GM23338 (cell line): ENCODE measurements at regions not wholly inside any gene's neighbourhood (a gene's known extent, or its start where the extent isn't known, plus 50 kb on each side); places are given as distances from the start of the nearest gene placed in this dataset.

Source experiments
- ATAC-seq: fragments of 200-7000 bp; cut with Tn5 transposase; 3 replicates; pipeline ENCODE4 v1.9.1; 2020
- DNase-seq: peaks from one replicate; pipeline ENCODE4 v3.0.0-alpha.2; 2015; ENCODE audit warnings: low spot score
- H2AFZ ChIP-seq: fragments of 200-600 bp; sonication (generic); 2 replicates; pipeline ENCODE4 v1.8.0; 2016; ENCODE audit warnings: antibody characterized with exemption, mild to moderate bottlenecking, moderate library complexity
- H3F3A ChIP-seq: fragments of 200-600 bp; sonication (generic); replicated peaks from 2 replicates; pipeline ENCODE4 v1.8.0; 2017; ENCODE audit warnings: antibody characterized with exemption, mixed run types, low read depth
- H3K27ac ChIP-seq: fragments of 200-600 bp; sonication (generic); 2 replicates; pipeline ENCODE4 v1.6.1; 2016; ENCODE audit warnings: low read depth
- H3K27me3 ChIP-seq: fragments of 200-600 bp; sonication (generic); 2 replicates; pipeline ENCODE4 v1.8.0; 2016; ENCODE audit warnings: mild to moderate bottlenecking, mixed run types, moderate library complexity; ENCODE audit not compliant: insufficient read depth
- H3K36me3 ChIP-seq: fragments of 200-600 bp; sonication (generic); 2 replicates; pipeline ENCODE4 v1.8.0; 2016; ENCODE audit warnings: mild to moderate bottlenecking; ENCODE audit not compliant: insufficient read depth
- H3K4me1 ChIP-seq: fragments of 200-600 bp; sonication (generic); 2 replicates; pipeline ENCODE4 v1.8.0; 2016; ENCODE audit warnings: mild to moderate bottlenecking, moderate library complexity; ENCODE audit not compliant: insufficient read depth
- H3K4me2 ChIP-seq: fragments of 200-600 bp; sonication (generic); 2 replicates; pipeline ENCODE4 v1.7.1; 2017; ENCODE audit warnings: mixed run types
- H3K4me3 ChIP-seq: fragments of 200-600 bp; sonication (generic); 2 replicates; pipeline ENCODE4 v1.6.1; 2016; ENCODE audit warnings: mixed run types
- H3K79me2 ChIP-seq: fragments of 200-600 bp; sonication (generic); replicated peaks from 2 replicates; pipeline ENCODE4 v1.8.0; 2017; ENCODE audit warnings: mild to moderate bottlenecking; ENCODE audit not compliant: insufficient read depth
- H3K9me2 ChIP-seq: fragments of 200-600 bp; sonication (generic); 2 replicates; pipeline ENCODE4 v1.8.0; 2017; ENCODE audit not compliant: insufficient read depth
- H4K20me1 ChIP-seq: fragments of 200-600 bp; sonication (generic); replicated peaks from 2 replicates; pipeline ENCODE4 v1.8.0; 2017; ENCODE audit warnings: mild to moderate bottlenecking; ENCODE audit not compliant: insufficient read depth
- H3K27ac Mint-ChIP-seq: 2 replicates; pipeline ENCODE4 v1.8.0; 2020; ENCODE audit warnings: inconsistent platforms, mild to moderate bottlenecking, moderate library complexity, mixed read lengths
- H3K27me3 Mint-ChIP-seq: 3 replicates; pipeline ENCODE4 v1.8.0; 2022; ENCODE audit warnings: low read depth, mild to moderate bottlenecking, moderate library complexity, mixed read lengths, inconsistent platforms; ENCODE audit not compliant: insufficient read depth, poor library complexity
- H3K36me3 Mint-ChIP-seq: 3 replicates; pipeline ENCODE4 v1.8.0; 2021; ENCODE audit warnings: low read depth, mild to moderate bottlenecking, inconsistent platforms, moderate library complexity, mixed read lengths
- H3K4me1 Mint-ChIP-seq: 3 replicates; pipeline ENCODE4 v1.8.0; 2020; ENCODE audit warnings: mild to moderate bottlenecking, inconsistent platforms, mixed read lengths
- H3K4me3 Mint-ChIP-seq: 3 replicates; pipeline ENCODE4 v1.8.0; 2021; ENCODE audit warnings: moderate library complexity, mild to moderate bottlenecking, inconsistent platforms, mixed read lengths
- H3K9me3 Mint-ChIP-seq: 3 replicates; pipeline ENCODE4 v1.8.0; 2020; ENCODE audit warnings: moderate library complexity, mild to moderate bottlenecking, inconsistent platforms, mixed read lengths
- CREB1 ChIP-seq: fragments of 250-450 bp; sonication (Bioruptor Pico); IDR thresholded peaks from 2 replicates; pipeline ENCODE4 v1.5.0; 2020; ENCODE audit warnings: low read depth, mild to moderate bottlenecking, moderate library complexity
- ETS1 ChIP-seq: IDR thresholded peaks from 2 replicates; pipeline ENCODE4 v1.6.1; 2016; ENCODE audit warnings: antibody characterized with exemption
- EZH2 ChIP-seq: fragments of 200-600 bp; sonication (generic); IDR thresholded peaks from one replicate; pipeline ENCODE4 v1.8.0; 2017; ENCODE audit warnings: antibody characterized with exemption, mild to moderate bottlenecking, low read depth; ENCODE audit not compliant: unreplicated experiment
- EZH2phosphoT487 ChIP-seq: fragments of 200-600 bp; sonication (generic); IDR thresholded peaks from one replicate; pipeline ENCODE4 v1.8.1; 2018; ENCODE audit warnings: antibody characterized with exemption; ENCODE audit not compliant: unreplicated experiment
- JUNB ChIP-seq: IDR thresholded peaks from one replicate; pipeline ENCODE4 v1.6.1; 2016; ENCODE audit warnings: antibody characterized with exemption; ENCODE audit not compliant: unreplicated experiment
- NANOG ChIP-seq: IDR thresholded peaks from 2 replicates; pipeline ENCODE4 v1.6.1; 2016; ENCODE audit warnings: antibody characterized with exemption, borderline replicate concordance
- POLR2AphosphoS5 ChIP-seq: IDR thresholded peaks from 2 replicates; pipeline ENCODE4 v1.6.1; 2016; ENCODE audit warnings: antibody characterized with exemption, low read depth
- REST ChIP-seq: IDR thresholded peaks from one replicate; pipeline ENCODE4 v1.6.1; 2018; ENCODE audit warnings: antibody characterized with exemption; ENCODE audit not compliant: unreplicated experiment
- STAT1 ChIP-seq: IDR thresholded peaks from one replicate; pipeline ENCODE4 v1.6.1; 2016; ENCODE audit warnings: antibody characterized with exemption; ENCODE audit not compliant: unreplicated experiment
- ZNF114 ChIP-seq: fragments of 250-450 bp; sonication (Bioruptor Pico); IDR thresholded peaks from 2 replicates; pipeline ENCODE4 v1.5.0; 2020; ENCODE audit warnings: mild to moderate bottlenecking, moderate library complexity
- ZNF331 ChIP-seq: fragments of 250-450 bp; sonication (Bioruptor Pico); IDR thresholded peaks from 2 replicates; pipeline ENCODE4 v1.5.0; 2020; ENCODE audit warnings: low read depth, mild to moderate bottlenecking, moderate library complexity
- TF ChIP-seq, protein P1 (sequence below): fragments of 250-450 bp; sonication (Bioruptor Pico); IDR thresholded peaks from 2 replicates; pipeline ENCODE4 v1.5.0; 2020; ENCODE audit warnings: mild to moderate bottlenecking, moderate library complexity
- TF ChIP-seq, protein P2 (sequence below), 2 experiments: fragments of 200-600 bp in 1 of 2; sonication (generic) in 1 of 2; conservative IDR thresholded peaks; 2 replicates each; pipeline versions ENCODE4 v1.5.1 to v1.6.1; 2016 to 2017; ENCODE audit warnings: antibody characterized with exemption in 2 of 2, low read depth in 2 of 2, mild to moderate bottlenecking in 2 of 2, moderate library complexity in 1 of 2

DNA sequence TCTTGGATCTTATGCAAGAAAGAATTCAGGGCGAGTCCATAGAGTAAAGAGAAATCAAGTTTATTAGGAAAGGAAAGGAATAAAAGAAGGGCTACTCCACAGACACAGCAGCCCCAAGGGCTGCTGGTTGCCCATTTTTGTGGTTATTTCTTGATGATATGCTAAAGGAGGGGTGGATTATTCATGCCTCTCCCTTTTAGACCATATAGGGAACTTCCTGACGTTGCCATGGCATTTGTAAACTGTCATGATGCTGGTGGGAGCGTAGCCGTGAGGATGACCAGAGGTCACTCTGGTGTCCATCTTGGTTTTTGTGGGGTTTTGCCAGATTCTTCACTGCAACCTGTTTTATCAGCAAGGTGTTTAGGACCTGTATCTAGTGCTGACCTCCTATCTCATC is 115.4 kb upstream of the CARD11 start:
- Mint-ChIP-seq H3K4me1 (peaks cover 10% of the 10 kb centered on the region), H3K27me3 (no peaks in the 10 kb centered on the region), H3K9me3 (peaks cover 22% of the 10 kb centered on the region), H3K4me3 (no peak overlapping the region), H3K36me3 (peaks cover 3% of the 10 kb centered on the region; the same call in 2 of the 3 replicates), H3K27ac (no peak overlapping the region)
- no peaks in the 10 kb centered on the region for H3F3A ChIP-seq
- no peaks in the 10 kb centered on the region for H3K79me2 ChIP-seq
- H3K4me1 ChIP-seq, result no peaks in the 10 kb centered on the region
- no peak overlapping the region for H3K4me2 ChIP-seq
- H3K36me3 ChIP-seq, result no peaks in the 10 kb centered on the region
- H2AFZ ChIP-seq, result no peak overlapping the region
- no peaks in the 10 kb centered on the region for H4K20me1 ChIP-seq
- H3K27ac ChIP-seq, result no peak overlapping the region
- no peak overlapping the region for H3K4me3 ChIP-seq
- no peaks in the 10 kb centered on the region for H3K27me3 ChIP-seq
- DNase-seq, result no peak
- ATAC-seq, result no peak
- no peak for TF ChIP-seq REST
- TF ChIP-seq ETS1, result no peak
- TF ChIP-seq POLR2AphosphoS5, result no peak
- no peak for TF ChIP-seq CREB1
- TF ChIP-seq STAT1, result no peak
- no peak for TF ChIP-seq ZNF331 (CRISPR knock-in tag)
- TF ChIP-seq, protein P1, sequence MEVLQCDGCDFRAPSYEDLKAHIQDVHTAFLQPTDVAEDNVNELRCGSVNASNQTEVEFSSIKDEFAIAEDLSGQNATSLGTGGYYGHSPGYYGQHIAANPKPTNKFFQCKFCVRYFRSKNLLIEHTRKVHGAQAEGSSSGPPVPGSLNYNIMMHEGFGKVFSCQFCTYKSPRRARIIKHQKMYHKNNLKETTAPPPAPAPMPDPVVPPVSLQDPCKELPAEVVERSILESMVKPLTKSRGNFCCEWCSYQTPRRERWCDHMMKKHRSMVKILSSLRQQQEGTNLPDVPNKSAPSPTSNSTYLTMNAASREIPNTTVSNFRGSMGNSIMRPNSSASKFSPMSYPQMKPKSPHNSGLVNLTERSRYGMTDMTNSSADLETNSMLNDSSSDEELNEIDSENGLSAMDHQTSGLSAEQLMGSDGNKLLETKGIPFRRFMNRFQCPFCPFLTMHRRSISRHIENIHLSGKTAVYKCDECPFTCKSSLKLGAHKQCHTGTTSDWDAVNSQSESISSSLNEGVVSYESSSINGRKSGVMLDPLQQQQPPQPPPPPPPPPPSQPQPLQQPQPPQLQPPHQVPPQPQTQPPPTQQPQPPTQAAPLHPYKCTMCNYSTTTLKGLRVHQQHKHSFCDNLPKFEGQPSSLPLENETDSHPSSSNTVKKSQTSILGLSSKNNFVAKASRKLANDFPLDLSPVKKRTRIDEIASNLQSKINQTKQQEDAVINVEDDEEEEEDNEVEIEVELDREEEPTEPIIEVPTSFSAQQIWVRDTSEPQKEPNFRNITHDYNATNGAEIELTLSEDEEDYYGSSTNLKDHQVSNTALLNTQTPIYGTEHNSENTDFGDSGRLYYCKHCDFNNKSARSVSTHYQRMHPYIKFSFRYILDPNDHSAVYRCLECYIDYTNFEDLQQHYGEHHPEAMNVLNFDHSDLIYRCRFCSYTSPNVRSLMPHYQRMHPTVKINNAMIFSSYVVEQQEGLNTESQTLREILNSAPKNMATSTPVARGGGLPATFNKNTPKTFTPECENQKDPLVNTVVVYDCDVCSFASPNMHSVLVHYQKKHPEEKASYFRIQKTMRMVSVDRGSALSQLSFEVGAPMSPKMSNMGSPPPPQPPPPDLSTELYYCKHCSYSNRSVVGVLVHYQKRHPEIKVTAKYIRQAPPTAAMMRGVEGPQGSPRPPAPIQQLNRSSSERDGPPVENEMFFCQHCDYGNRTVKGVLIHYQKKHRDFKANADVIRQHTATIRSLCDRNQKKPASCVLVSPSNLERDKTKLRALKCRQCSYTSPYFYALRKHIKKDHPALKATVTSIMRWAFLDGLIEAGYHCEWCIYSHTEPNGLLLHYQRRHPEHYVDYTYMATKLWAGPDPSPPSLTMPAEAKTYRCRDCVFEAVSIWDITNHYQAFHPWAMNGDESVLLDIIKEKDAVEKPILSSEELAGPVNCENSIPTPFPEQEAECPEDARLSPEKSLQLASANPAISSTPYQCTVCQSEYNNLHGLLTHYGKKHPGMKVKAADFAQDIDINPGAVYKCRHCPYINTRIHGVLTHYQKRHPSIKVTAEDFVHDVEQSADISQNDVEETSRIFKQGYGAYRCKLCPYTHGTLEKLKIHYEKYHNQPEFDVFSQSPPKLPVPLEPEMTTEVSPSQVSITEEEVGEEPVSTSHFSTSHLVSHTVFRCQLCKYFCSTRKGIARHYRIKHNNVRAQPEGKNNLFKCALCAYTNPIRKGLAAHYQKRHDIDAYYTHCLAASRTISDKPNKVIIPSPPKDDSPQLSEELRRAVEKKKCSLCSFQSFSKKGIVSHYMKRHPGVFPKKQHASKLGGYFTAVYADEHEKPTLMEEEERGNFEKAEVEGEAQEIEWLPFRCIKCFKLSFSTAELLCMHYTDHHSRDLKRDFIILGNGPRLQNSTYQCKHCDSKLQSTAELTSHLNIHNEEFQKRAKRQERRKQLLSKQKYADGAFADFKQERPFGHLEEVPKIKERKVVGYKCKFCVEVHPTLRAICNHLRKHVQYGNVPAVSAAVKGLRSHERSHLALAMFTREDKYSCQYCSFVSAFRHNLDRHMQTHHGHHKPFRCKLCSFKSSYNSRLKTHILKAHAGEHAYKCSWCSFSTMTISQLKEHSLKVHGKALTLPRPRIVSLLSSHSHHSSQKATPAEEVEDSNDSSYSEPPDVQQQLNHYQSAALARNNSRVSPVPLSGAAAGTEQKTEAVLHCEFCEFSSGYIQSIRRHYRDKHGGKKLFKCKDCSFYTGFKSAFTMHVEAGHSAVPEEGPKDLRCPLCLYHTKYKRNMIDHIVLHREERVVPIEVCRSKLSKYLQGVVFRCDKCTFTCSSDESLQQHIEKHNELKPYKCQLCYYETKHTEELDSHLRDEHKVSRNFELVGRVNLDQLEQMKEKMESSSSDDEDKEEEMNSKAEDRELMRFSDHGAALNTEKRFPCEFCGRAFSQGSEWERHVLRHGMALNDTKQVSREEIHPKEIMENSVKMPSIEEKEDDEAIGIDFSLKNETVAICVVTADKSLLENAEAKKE (CRISPR knock-in tag), result no peak
- TF ChIP-seq EZH2phosphoT487, result no peak
- TF ChIP-seq NANOG, result no peak
- TF ChIP-seq, protein P2, sequence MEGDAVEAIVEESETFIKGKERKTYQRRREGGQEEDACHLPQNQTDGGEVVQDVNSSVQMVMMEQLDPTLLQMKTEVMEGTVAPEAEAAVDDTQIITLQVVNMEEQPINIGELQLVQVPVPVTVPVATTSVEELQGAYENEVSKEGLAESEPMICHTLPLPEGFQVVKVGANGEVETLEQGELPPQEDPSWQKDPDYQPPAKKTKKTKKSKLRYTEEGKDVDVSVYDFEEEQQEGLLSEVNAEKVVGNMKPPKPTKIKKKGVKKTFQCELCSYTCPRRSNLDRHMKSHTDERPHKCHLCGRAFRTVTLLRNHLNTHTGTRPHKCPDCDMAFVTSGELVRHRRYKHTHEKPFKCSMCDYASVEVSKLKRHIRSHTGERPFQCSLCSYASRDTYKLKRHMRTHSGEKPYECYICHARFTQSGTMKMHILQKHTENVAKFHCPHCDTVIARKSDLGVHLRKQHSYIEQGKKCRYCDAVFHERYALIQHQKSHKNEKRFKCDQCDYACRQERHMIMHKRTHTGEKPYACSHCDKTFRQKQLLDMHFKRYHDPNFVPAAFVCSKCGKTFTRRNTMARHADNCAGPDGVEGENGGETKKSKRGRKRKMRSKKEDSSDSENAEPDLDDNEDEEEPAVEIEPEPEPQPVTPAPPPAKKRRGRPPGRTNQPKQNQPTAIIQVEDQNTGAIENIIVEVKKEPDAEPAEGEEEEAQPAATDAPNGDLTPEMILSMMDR (conservative IDR thresholded peaks at IDR 0.05; ENCODE audit: low read depth in 2 of 2), result no peak
- no peak for TF ChIP-seq EZH2
- no peak for TF ChIP-seq JUNB
- no peak for TF ChIP-seq ZNF114 (CRISPR knock-in tag)
- H3K9me2 ChIP-seq, result no peaks in the 10 kb centered on the region
